ACC112 (cell line): ENCODE measurements at regions not wholly inside any gene's neighbourhood (a gene's known extent, or its start where the extent isn't known, plus 50 kb on each side); places are given as distances from the start of the nearest gene placed in this dataset.
A peak's percentile ranks its signal among the peaks of the same experiment; 100 is the strongest.

Source experiments
- H2AFZ ChIP-seq: fragments of 200-600 bp; sonication (generic); one replicate; pipeline ENCODE4 v1.6.0; 2017; ENCODE audit warnings: antibody characterized with exemption, low read length; ENCODE audit not compliant: unreplicated experiment
- H3K27ac ChIP-seq: fragments of 200-600 bp; sonication (generic); 2 replicates; pipeline ENCODE4 v1.5.1; 2014; ENCODE audit warnings: low read depth, mild to moderate bottlenecking, antibody characterized with exemption, low read length, moderate library complexity
- H3K27me3 ChIP-seq: fragments of 200-600 bp; sonication (generic); 2 replicates; pipeline ENCODE4 v1.6.1; 2014; ENCODE audit warnings: mild to moderate bottlenecking, antibody characterized with exemption, low read length, moderate library complexity, mixed read lengths; ENCODE audit not compliant: insufficient read depth
- H3K36me3 ChIP-seq: fragments of 200-600 bp; sonication (generic); 2 replicates; pipeline ENCODE4 v1.6.1; 2016; ENCODE audit warnings: mild to moderate bottlenecking, antibody characterized with exemption, low read length, moderate library complexity, mixed read lengths; ENCODE audit not compliant: insufficient read depth
- H3K4me1 ChIP-seq: fragments of 200-600 bp; sonication (generic); one replicate; pipeline ENCODE4 v1.6.1; 2016; ENCODE audit warnings: low read length, mixed read lengths; ENCODE audit not compliant: insufficient read depth, unreplicated experiment, control insufficient read depth
- H3K4me3 ChIP-seq: fragments of 200-600 bp; sonication (generic); 2 replicates; pipeline ENCODE4 v1.5.1; 2014; ENCODE audit warnings: mild to moderate bottlenecking, low read depth, low read length
- H3K79me2 ChIP-seq: fragments of 200-600 bp; sonication (generic); one replicate; pipeline ENCODE4 v1.6.0; 2016; ENCODE audit warnings: low read length; ENCODE audit not compliant: control insufficient read depth, unreplicated experiment, insufficient read depth

DNA sequence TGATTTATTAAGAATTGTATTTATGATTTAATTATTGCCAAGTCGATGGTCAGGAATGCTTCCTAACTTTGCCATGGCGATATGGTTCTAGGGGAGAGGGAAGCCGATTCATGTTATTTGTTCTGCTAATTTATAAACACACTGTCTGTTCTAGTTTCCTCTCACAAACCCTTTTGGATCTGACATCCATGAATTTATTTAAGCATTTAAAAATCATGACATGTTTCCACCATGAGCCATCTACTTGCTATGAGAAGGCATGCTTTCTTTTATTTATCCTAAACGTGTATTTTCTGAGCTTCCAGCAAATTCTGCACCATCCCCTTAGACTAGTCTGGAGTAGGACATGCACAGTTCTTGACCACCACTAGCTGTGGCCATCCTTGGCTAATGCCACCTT is 136.6 kb upstream of the STC2 start:
- no peaks in the 10 kb centered on the region for H3K79me2 ChIP-seq
- no peaks in the 10 kb centered on the region for H3K4me1 ChIP-seq
- H3K27me3 ChIP-seq = no peaks in the 10 kb centered on the region
- H3K36me3 ChIP-seq = no peaks in the 10 kb centered on the region
- no peak overlapping the region for H2AFZ ChIP-seq
- H3K4me3 ChIP-seq = no peak overlapping the region
- H3K27ac ChIP-seq = no peak overlapping the region

DNA sequence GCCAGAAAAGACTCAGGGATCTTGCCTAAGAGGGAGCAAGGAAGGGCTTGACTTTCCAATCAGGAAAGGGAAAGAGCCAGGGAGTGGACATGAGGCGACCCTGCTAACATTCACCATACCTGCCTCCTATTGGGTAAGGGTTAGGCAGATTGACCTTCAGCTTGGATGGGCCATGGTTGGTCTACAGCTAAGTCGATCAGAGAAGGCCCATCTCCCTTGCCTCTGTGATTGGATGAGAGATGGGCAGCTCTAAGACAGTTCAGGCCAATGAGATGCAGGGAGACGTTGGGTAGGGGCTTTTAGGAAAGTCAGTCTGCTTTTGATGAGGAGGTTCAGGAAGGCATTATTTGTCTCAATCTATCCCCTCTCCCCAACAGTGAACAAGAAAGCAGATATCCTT is 135.0 kb upstream of the STC2 start:
- H3K4me3 ChIP-seq = no peak overlapping the region
- no peaks in the 10 kb centered on the region for H3K79me2 ChIP-seq
- no peaks in the 10 kb centered on the region for H3K36me3 ChIP-seq
- no peak overlapping the region for H3K27ac ChIP-seq
- H3K4me1 ChIP-seq = peaks cover 9% of the 10 kb centered on the region
- H2AFZ ChIP-seq = no peak overlapping the region
- no peaks in the 10 kb centered on the region for H3K27me3 ChIP-seq

- Histone ChIP-seq H3K27ac (peak overlapping the region; percentile 61), H3K4me1 (peaks cover 46% of the 10 kb centered on the region), H3K27me3 (no peaks in the 10 kb centered on the region), H3K79me2 (no peaks in the 10 kb centered on the region), H2AFZ (peak overlapping the region; percentile 43), H3K4me3 (no peak overlapping the region), H3K36me3 (no peaks in the 10 kb centered on the region)
Observed at GRCh38 chr5:173458828-173459609, 130.8 kb upstream of the STC2 start.

GRCh38 chr5:173457482-173457881 is 129.3 kb upstream of the STC2 start:
- no peaks in the 10 kb centered on the region for H3K27me3 ChIP-seq
- H3K27ac ChIP-seq = peak overlapping the region; percentile 99
- peak overlapping the region; percentile 3; the same call in 1 of the 2 replicates for H3K4me3 ChIP-seq
- H3K79me2 ChIP-seq = no peaks in the 10 kb centered on the region
- no peaks in the 10 kb centered on the region for H3K36me3 ChIP-seq
- H3K4me1 ChIP-seq = peaks cover 61% of the 10 kb centered on the region
- H2AFZ ChIP-seq = peak overlapping the region; percentile 50

- H3K27ac ChIP-seq = peak overlapping the region; percentile 99
- H3K79me2 ChIP-seq = no peaks in the 10 kb centered on the region
- H3K27me3 ChIP-seq = no peaks in the 10 kb centered on the region
Observed at GRCh38 chr5:173456751-173457171, 128.5 kb upstream of the STC2 start.

GRCh38 chr5:173456181-173456580 is 128.0 kb upstream of the STC2 start:
- Histone ChIP-seq H3K4me3 (no peak overlapping the region), H3K27ac (peak overlapping the region; percentile 99), H3K36me3 (no peaks in the 10 kb centered on the region), H2AFZ (no peak overlapping the region), H3K4me1 (peaks cover 74% of the 10 kb centered on the region), H3K27me3 (no peaks in the 10 kb centered on the region), H3K79me2 (no peaks in the 10 kb centered on the region)

More at GRCh38 chr5:173456751-173457171, 128.5 kb upstream of the STC2 start:
- H3K4me1 ChIP-seq = peaks cover 68% of the 10 kb centered on the region
- H3K4me3 ChIP-seq = peak overlapping the region; percentile 3; the same call in 1 of the 2 replicates
- no peak overlapping the region for H2AFZ ChIP-seq
- no peaks in the 10 kb centered on the region for H3K36me3 ChIP-seq

DNA sequence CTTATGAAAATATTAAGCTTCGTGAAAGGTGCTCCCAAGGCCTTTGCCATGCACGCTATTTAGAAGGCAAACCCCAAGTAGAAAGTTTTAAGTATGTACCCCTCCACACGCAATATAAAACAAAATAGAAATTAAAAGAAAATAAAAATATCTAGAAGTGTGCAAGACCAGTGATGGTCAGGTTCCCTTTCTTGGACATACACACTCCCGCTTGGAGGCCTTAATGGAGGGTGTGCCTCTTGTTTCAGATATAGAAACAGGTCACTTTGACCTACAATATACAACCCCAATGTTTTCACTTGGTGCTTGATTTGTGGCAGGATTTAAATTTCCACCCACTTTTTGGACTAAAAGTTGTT is 127.4 kb upstream of the STC2 start:
- no peaks in the 10 kb centered on the region for H3K27me3 ChIP-seq
- peaks cover 80% of the 10 kb centered on the region for H3K4me1 ChIP-seq
- H3K27ac ChIP-seq = peak overlapping the region; percentile 99
- H3K79me2 ChIP-seq = no peaks in the 10 kb centered on the region
- H3K36me3 ChIP-seq = no peaks in the 10 kb centered on the region
- H2AFZ ChIP-seq = no peak overlapping the region
- H3K4me3 ChIP-seq = no peak overlapping the region

DNA sequence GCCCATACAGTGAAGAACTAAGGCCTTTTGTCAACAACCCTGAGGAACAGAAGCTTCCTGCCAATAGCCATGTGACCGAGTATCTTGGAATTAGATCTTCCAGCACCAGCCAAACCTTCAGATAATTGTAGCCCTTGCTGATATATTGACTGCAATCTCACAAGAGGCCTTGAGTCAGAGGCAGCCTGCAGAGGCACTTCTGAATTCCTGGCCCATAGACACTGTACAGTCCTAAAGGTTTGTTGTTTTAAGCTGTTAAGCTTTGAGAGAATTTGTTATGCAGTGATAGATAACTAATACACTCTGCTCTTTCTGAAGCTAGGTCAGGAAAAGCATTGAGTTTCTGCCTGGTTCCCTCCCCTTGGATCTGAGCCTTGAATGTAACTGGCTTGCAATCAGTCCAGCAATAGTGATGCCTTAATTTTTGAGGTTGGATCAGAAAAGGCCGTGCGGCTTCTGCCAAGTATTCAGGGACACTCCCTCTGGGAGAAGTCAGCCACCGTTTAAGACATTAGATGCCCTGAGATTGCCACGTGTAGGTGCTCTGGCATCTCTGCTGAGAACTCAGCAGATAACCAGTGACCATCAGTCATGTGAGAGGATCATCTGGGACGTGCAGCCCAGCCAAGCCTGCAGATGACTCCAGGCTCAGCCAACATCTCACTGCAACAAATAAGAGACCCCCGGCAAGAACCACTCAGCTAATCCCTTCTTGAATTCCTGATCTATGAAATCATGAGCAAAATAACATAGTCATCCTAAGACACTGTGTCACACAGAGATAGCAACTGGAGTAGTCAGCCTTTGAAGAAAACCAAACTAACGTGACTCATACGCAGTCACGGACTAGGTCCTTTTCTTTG is 126.8 kb upstream of the STC2 start:
- Histone ChIP-seq H3K36me3 (no peaks in the 10 kb centered on the region), H3K27ac (peak overlapping the region; percentile 99), H3K27me3 (no peaks in the 10 kb centered on the region), H2AFZ (no peak overlapping the region), H3K4me3 (peak overlapping the region; percentile 17; the same call in 1 of the 2 replicates), H3K4me1 (peaks cover 85% of the 10 kb centered on the region), H3K79me2 (no peaks in the 10 kb centered on the region)

GRCh38 chr5:173454361-173454735 is 126.1 kb upstream of the STC2 start:
- Histone ChIP-seq H3K4me1 (peaks cover 88% of the 10 kb centered on the region), H3K27ac (peak overlapping the region; percentile 99), H3K36me3 (no peaks in the 10 kb centered on the region), H3K27me3 (no peaks in the 10 kb centered on the region), H3K4me3 (peak overlapping the region; percentile 17; the same call in 1 of the 2 replicates), H2AFZ (no peak overlapping the region), H3K79me2 (no peaks in the 10 kb centered on the region)

- Histone ChIP-seq H3K79me2 (no peaks in the 10 kb centered on the region), H3K36me3 (no peaks in the 10 kb centered on the region), H2AFZ (no peak overlapping the region), H3K27ac (peak overlapping the region; percentile 99), H3K4me3 (no peak overlapping the region), H3K4me1 (peaks cover 79% of the 10 kb centered on the region), H3K27me3 (no peaks in the 10 kb centered on the region)
Observed at GRCh38 chr5:173453167-173453566, 125.0 kb upstream of the STC2 start.
